HFFc6 (cell line): ENCODE measurements at regions not wholly inside any gene's neighbourhood (a gene's known extent, or its start where the extent isn't known, plus 50 kb on each side); places are given as distances from the start of the nearest gene placed in this dataset.

Experiments
- DNase-seq: peaks from one replicate; pipeline ENCODE4 v3.0.0-alpha.2; 2018
- H3K27ac Mint-ChIP-seq: 2 replicates; pipeline ENCODE4 v1.8.0; 2020; ENCODE audit warnings: mild to moderate bottlenecking, mixed read lengths
- H3K27me3 Mint-ChIP-seq: 2 replicates; pipeline ENCODE4 v1.8.0; 2021; ENCODE audit warnings: mild to moderate bottlenecking, moderate library complexity, mixed read lengths; ENCODE audit not compliant: insufficient read depth
- H3K36me3 Mint-ChIP-seq: 2 replicates; pipeline ENCODE4 v1.8.0; 2021; ENCODE audit warnings: low read depth, mixed read lengths
- H3K4me1 Mint-ChIP-seq: 2 replicates; pipeline ENCODE4 v1.8.0; 2020; ENCODE audit warnings: low read depth, mixed read lengths
- H3K4me3 Mint-ChIP-seq: 2 replicates; pipeline ENCODE4 v1.8.0; 2020; ENCODE audit warnings: mild to moderate bottlenecking, moderate library complexity, mixed read lengths
- H3K9me3 Mint-ChIP-seq: 2 replicates; pipeline ENCODE4 v1.8.0; 2020; ENCODE audit warnings: mild to moderate bottlenecking, mixed read lengths
- CTCF ChIP-seq: fragments of 200-600 bp; sonication (generic); IDR thresholded peaks from 2 replicates; pipeline ENCODE4 v1.5.0; 2021; ENCODE audit warnings: antibody characterized with exemption, mild to moderate bottlenecking

- Mint-ChIP-seq H3K36me3 (no peaks in the 10 kb centered on the region), H3K27ac (no peak overlapping the region), H3K4me1 (peaks cover 9% of the 10 kb centered on the region), H3K27me3 (peaks cover 4% of the 10 kb centered on the region; the same call in 1 of the 2 replicates), H3K9me3 (no peaks in the 10 kb centered on the region), H3K4me3 (no peak overlapping the region)
- no peak for DNase-seq
- no peak for TF ChIP-seq CTCF
Measured at GRCh38 chr11:110858547-110858921, 146.3 kb upstream of the ARHGAP20 start.

GRCh38 chr11:110857892-110858546, 145.8 kb upstream of the ARHGAP20 start:
- H3K27me3 Mint-ChIP-seq, result peaks cover 4% of the 10 kb centered on the region; the same call in 1 of the 2 replicates
- no peaks in the 10 kb centered on the region for H3K9me3 Mint-ChIP-seq
- H3K4me3 Mint-ChIP-seq, result no peak overlapping the region
- no peak overlapping the region for H3K27ac Mint-ChIP-seq
- DNase-seq, result peak; percentile 10
- peaks cover 9% of the 10 kb centered on the region for H3K4me1 Mint-ChIP-seq
- no peaks in the 10 kb centered on the region for H3K36me3 Mint-ChIP-seq
- TF ChIP-seq CTCF, result no peak

- Mint-ChIP-seq H3K9me3 (no peaks in the 10 kb centered on the region), H3K4me1 (peaks cover 9% of the 10 kb centered on the region), H3K27ac (no peak overlapping the region), H3K4me3 (no peak overlapping the region), H3K27me3 (peaks cover 4% of the 10 kb centered on the region; the same call in 1 of the 2 replicates), H3K36me3 (no peaks in the 10 kb centered on the region)
- TF ChIP-seq CTCF, result no peak
- no peak for DNase-seq
Measured at GRCh38 chr11:110856996-110857812, 145.0 kb upstream of the ARHGAP20 start.

- TF ChIP-seq CTCF, result no peak
- H3K27me3 Mint-ChIP-seq, result peaks cover 7% of the 10 kb centered on the region
- H3K4me3 Mint-ChIP-seq, result no peak overlapping the region
- H3K36me3 Mint-ChIP-seq, result no peaks in the 10 kb centered on the region
- H3K9me3 Mint-ChIP-seq, result no peaks in the 10 kb centered on the region
- no peak for DNase-seq
- peaks cover 9% of the 10 kb centered on the region for H3K4me1 Mint-ChIP-seq
- H3K27ac Mint-ChIP-seq, result no peak overlapping the region
Measured at GRCh38 chr11:110856340-110856739, 144.1 kb upstream of the ARHGAP20 start.

- no peaks in the 10 kb centered on the region for H3K36me3 Mint-ChIP-seq
- no peak for DNase-seq
- no peak for TF ChIP-seq CTCF
Measured at GRCh38 chr11:110855191-110855590, 143.0 kb upstream of the ARHGAP20 start.

More at GRCh38 chr11:110855191-110855590, 143.0 kb upstream of the ARHGAP20 start:
- Mint-ChIP-seq H3K9me3 (no peaks in the 10 kb centered on the region), H3K27ac (no peak overlapping the region), H3K4me1 (peaks cover 9% of the 10 kb centered on the region), H3K4me3 (no peak overlapping the region), H3K27me3 (peaks cover 9% of the 10 kb centered on the region)
